Activated T-helper 17 cell treated with anti-CD3 and anti-CD28 coated beads, Interleukin-2, amount 50 U/mL, for 72 hours (primary cell): ENCODE measurements at regions not wholly inside any gene's neighbourhood (a gene's known extent, or its start where the extent isn't known, plus 50 kb on each side); places are given as distances from the start of the nearest gene placed in this dataset.

Experiments
- ATAC-seq: fragments of 150-1000 bp; cut with Tn5 transposase; replicated peaks from 2 replicates; pipeline ENCODE4 v1.10.0; 2021; ENCODE audit warnings: mild to moderate bottlenecking, moderate library complexity
- H3K27ac Mint-ChIP-seq: one replicate; pipeline ENCODE4 v1.8.0; 2022; ENCODE audit warnings: mixed read lengths
- H3K27me3 Mint-ChIP-seq: one replicate; pipeline ENCODE4 v1.8.0; 2022; ENCODE audit warnings: mixed read lengths
- H3K36me3 Mint-ChIP-seq: one replicate; pipeline ENCODE4 v1.8.0; 2022; ENCODE audit warnings: low read depth, mild to moderate bottlenecking, mixed read lengths
- H3K4me1 Mint-ChIP-seq: one replicate; pipeline ENCODE4 v1.8.0; 2022; ENCODE audit warnings: mixed read lengths
- H3K4me3 Mint-ChIP-seq: one replicate; pipeline ENCODE4 v1.8.0; 2022; ENCODE audit warnings: mild to moderate bottlenecking, mixed read lengths
- H3K9me3 Mint-ChIP-seq: one replicate; pipeline ENCODE4 v1.8.0; 2022; ENCODE audit warnings: mixed read lengths

GRCh38 chr3:106629215-106629832 lies 747.9 kb upstream of the CCDC54 start:
- H3K4me1 Mint-ChIP-seq: no peaks in the 10 kb centered on the region
- H3K9me3 Mint-ChIP-seq: peaks cover 4% of the 10 kb centered on the region
- no peak overlapping the region for H3K27ac Mint-ChIP-seq
- no peak for ATAC-seq
- no peaks in the 10 kb centered on the region for H3K36me3 Mint-ChIP-seq
- no peaks in the 10 kb centered on the region for H3K27me3 Mint-ChIP-seq
- no peak overlapping the region for H3K4me3 Mint-ChIP-seq

- H3K27ac Mint-ChIP-seq: no peak overlapping the region
- H3K4me3 Mint-ChIP-seq: no peak overlapping the region
- no peaks in the 10 kb centered on the region for H3K27me3 Mint-ChIP-seq
- ATAC-seq: no peak
- H3K9me3 Mint-ChIP-seq: no peaks in the 10 kb centered on the region
- no peaks in the 10 kb centered on the region for H3K36me3 Mint-ChIP-seq
- H3K4me1 Mint-ChIP-seq: no peaks in the 10 kb centered on the region
These were observed 745.7 kb upstream of the CCDC54 start for GRCh38 chr3:106631373-106632108.

GRCh38 chr3:106635271-106635670 lies 742.0 kb upstream of the CCDC54 start:
- H3K4me3 Mint-ChIP-seq: no peak overlapping the region
- no peak for ATAC-seq
- H3K36me3 Mint-ChIP-seq: no peaks in the 10 kb centered on the region
- no peaks in the 10 kb centered on the region for H3K9me3 Mint-ChIP-seq
- H3K4me1 Mint-ChIP-seq: no peaks in the 10 kb centered on the region
- no peak overlapping the region for H3K27ac Mint-ChIP-seq
- H3K27me3 Mint-ChIP-seq: no peaks in the 10 kb centered on the region

GRCh38 chr3:106635826-106636225 lies 741.4 kb upstream of the CCDC54 start:
- Mint-ChIP-seq H3K36me3 (no peaks in the 10 kb centered on the region), H3K4me3 (no peak overlapping the region), H3K27ac (no peak overlapping the region), H3K4me1 (no peaks in the 10 kb centered on the region), H3K27me3 (no peaks in the 10 kb centered on the region), H3K9me3 (no peaks in the 10 kb centered on the region)
- ATAC-seq: no peak

GRCh38 chr3:106640353-106640752 lies 736.9 kb upstream of the CCDC54 start:
- no peaks in the 10 kb centered on the region for H3K27me3 Mint-ChIP-seq
- no peaks in the 10 kb centered on the region for H3K36me3 Mint-ChIP-seq
- H3K9me3 Mint-ChIP-seq: no peaks in the 10 kb centered on the region
- H3K27ac Mint-ChIP-seq: no peak overlapping the region
- no peak for ATAC-seq
- no peak overlapping the region for H3K4me3 Mint-ChIP-seq
- H3K4me1 Mint-ChIP-seq: no peaks in the 10 kb centered on the region

GRCh38 chr3:106642161-106642560 lies 735.1 kb upstream of the CCDC54 start:
- ATAC-seq: no peak
- Mint-ChIP-seq H3K36me3 (no peaks in the 10 kb centered on the region), H3K27me3 (peaks cover 3% of the 10 kb centered on the region), H3K4me1 (no peaks in the 10 kb centered on the region), H3K4me3 (no peak overlapping the region), H3K27ac (no peak overlapping the region), H3K9me3 (no peaks in the 10 kb centered on the region)

GRCh38 chr3:106643684-106644161 lies 733.5 kb upstream of the CCDC54 start:
- Mint-ChIP-seq H3K4me1 (no peaks in the 10 kb centered on the region), H3K9me3 (no peaks in the 10 kb centered on the region), H3K4me3 (no peak overlapping the region), H3K36me3 (no peaks in the 10 kb centered on the region), H3K27me3 (peaks cover 9% of the 10 kb centered on the region), H3K27ac (no peak overlapping the region)
- no peak for ATAC-seq

GRCh38 chr3:106673926-106674569 lies 703.2 kb upstream of the CCDC54 start:
- no peak overlapping the region for H3K27ac Mint-ChIP-seq
- no peaks in the 10 kb centered on the region for H3K36me3 Mint-ChIP-seq
- ATAC-seq: no peak
- no peak overlapping the region for H3K4me3 Mint-ChIP-seq
- H3K9me3 Mint-ChIP-seq: peaks cover 3% of the 10 kb centered on the region
- H3K4me1 Mint-ChIP-seq: no peaks in the 10 kb centered on the region
- no peaks in the 10 kb centered on the region for H3K27me3 Mint-ChIP-seq

GRCh38 chr3:106675451-106675850 lies 701.8 kb upstream of the CCDC54 start:
- H3K36me3 Mint-ChIP-seq: no peaks in the 10 kb centered on the region
- no peaks in the 10 kb centered on the region for H3K4me1 Mint-ChIP-seq
- H3K27ac Mint-ChIP-seq: no peak overlapping the region
- peaks cover 6% of the 10 kb centered on the region for H3K27me3 Mint-ChIP-seq
- no peak overlapping the region for H3K4me3 Mint-ChIP-seq
- H3K9me3 Mint-ChIP-seq: peaks cover 3% of the 10 kb centered on the region
- no peak for ATAC-seq

- no peak overlapping the region for H3K4me3 Mint-ChIP-seq
- peaks cover 18% of the 10 kb centered on the region for H3K27me3 Mint-ChIP-seq
- H3K4me1 Mint-ChIP-seq: no peaks in the 10 kb centered on the region
- H3K27ac Mint-ChIP-seq: no peak overlapping the region
- H3K9me3 Mint-ChIP-seq: peaks cover 3% of the 10 kb centered on the region
- no peak for ATAC-seq
- no peaks in the 10 kb centered on the region for H3K36me3 Mint-ChIP-seq
These were observed 698.4 kb upstream of the CCDC54 start for GRCh38 chr3:106678657-106679390.

GRCh38 chr3:106683953-106684620 lies 693.2 kb upstream of the CCDC54 start:
- H3K4me1 Mint-ChIP-seq: no peaks in the 10 kb centered on the region
- H3K27me3 Mint-ChIP-seq: peaks cover 18% of the 10 kb centered on the region
- H3K36me3 Mint-ChIP-seq: no peaks in the 10 kb centered on the region
- H3K4me3 Mint-ChIP-seq: no peak overlapping the region
- ATAC-seq: no peak
- no peak overlapping the region for H3K27ac Mint-ChIP-seq
- H3K9me3 Mint-ChIP-seq: no peaks in the 10 kb centered on the region

- no peaks in the 10 kb centered on the region for H3K9me3 Mint-ChIP-seq
- H3K4me1 Mint-ChIP-seq: no peaks in the 10 kb centered on the region
- no peak overlapping the region for H3K27ac Mint-ChIP-seq
- ATAC-seq: no peak
- H3K36me3 Mint-ChIP-seq: no peaks in the 10 kb centered on the region
- H3K4me3 Mint-ChIP-seq: no peak overlapping the region
- peaks cover 8% of the 10 kb centered on the region for H3K27me3 Mint-ChIP-seq
These were observed 691.5 kb upstream of the CCDC54 start for GRCh38 chr3:106685745-106686144.

- peaks cover 9% of the 10 kb centered on the region for H3K27me3 Mint-ChIP-seq
- no peaks in the 10 kb centered on the region for H3K4me1 Mint-ChIP-seq
- H3K27ac Mint-ChIP-seq: no peak overlapping the region
- no peaks in the 10 kb centered on the region for H3K36me3 Mint-ChIP-seq
- H3K9me3 Mint-ChIP-seq: no peaks in the 10 kb centered on the region
- H3K4me3 Mint-ChIP-seq: no peak overlapping the region
- no peak for ATAC-seq
These were observed 689.3 kb upstream of the CCDC54 start for GRCh38 chr3:106687905-106688304.

GRCh38 chr3:106688464-106688863 lies 688.8 kb upstream of the CCDC54 start:
- Mint-ChIP-seq H3K27me3 (peaks cover 6% of the 10 kb centered on the region), H3K27ac (no peak overlapping the region), H3K36me3 (no peaks in the 10 kb centered on the region), H3K9me3 (no peaks in the 10 kb centered on the region), H3K4me3 (no peak overlapping the region), H3K4me1 (no peaks in the 10 kb centered on the region)
- no peak for ATAC-seq
